HepG2 (cell line): ENCODE measurements at regions not wholly inside any gene's neighbourhood (a gene's known extent, or its start where the extent isn't known, plus 50 kb on each side); places are given as distances from the start of the nearest gene placed in this dataset.

Experiments
- ARHGAP35 ChIP-seq: sonication (generic); formaldehyde crosslinking; IDR thresholded peaks from 2 replicates; pipeline ENCODE4 v1.9.0; 2022; ENCODE audit warnings: mild to moderate bottlenecking, inconsistent platforms, moderate library complexity, missing genetic modification reagents, borderline replicate concordance
- MTF1 ChIP-seq: sonication (generic); formaldehyde crosslinking; IDR thresholded peaks from 2 replicates; pipeline ENCODE4 v1.5.0; 2020; ENCODE audit warnings: missing genetic modification reagents
- POLR2AphosphoS2 ChIP-seq: IDR thresholded peaks from 2 replicates; pipeline ENCODE4 v1.6.1; 2011; ENCODE audit warnings: low read depth, low read length, improper control_type of control experiment
- POLR2AphosphoS5 ChIP-seq: IDR thresholded peaks from 2 replicates; pipeline ENCODE4 v1.6.1; 2012; ENCODE audit warnings: low read depth, low read length
- RXRB ChIP-seq: IDR thresholded peaks from 2 replicates; pipeline ENCODE4 v1.6.1; 2016; ENCODE audit warnings: borderline replicate concordance, missing genetic modification reagents, missing compliant biosample characterization
- TF ChIP-seq, protein P1 (sequence below): sonication (generic); formaldehyde crosslinking; IDR thresholded peaks from 2 replicates; pipeline ENCODE4 v1.5.0; 2020; ENCODE audit warnings: mild to moderate bottlenecking, missing genetic modification reagents, moderate library complexity

DNA sequence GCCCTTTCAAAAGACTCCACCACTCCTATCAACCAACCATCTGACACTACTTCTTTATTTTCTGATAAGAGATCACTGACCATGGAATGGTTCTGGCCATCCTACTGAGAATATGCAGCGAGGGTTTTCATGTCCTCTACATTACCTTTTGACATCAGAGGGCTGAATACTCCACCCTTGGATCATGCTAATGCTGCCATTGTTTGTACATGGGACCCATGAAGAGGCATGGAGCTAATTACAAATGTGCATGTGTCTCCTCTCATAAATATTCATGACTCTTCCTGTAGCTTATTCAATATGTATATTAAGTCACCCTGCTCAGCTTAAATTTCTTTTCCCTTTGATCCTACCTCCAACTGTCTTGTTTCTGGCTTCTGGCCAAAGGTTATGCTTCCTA, 1065.8 kb upstream of the GHITM start:
- TF ChIP-seq POLR2AphosphoS5 (no peak), ARHGAP35 (no peak), RXRB (no peak), MTF1 (no peak), POLR2AphosphoS2 (no peak)
- TF ChIP-seq, protein P1, sequence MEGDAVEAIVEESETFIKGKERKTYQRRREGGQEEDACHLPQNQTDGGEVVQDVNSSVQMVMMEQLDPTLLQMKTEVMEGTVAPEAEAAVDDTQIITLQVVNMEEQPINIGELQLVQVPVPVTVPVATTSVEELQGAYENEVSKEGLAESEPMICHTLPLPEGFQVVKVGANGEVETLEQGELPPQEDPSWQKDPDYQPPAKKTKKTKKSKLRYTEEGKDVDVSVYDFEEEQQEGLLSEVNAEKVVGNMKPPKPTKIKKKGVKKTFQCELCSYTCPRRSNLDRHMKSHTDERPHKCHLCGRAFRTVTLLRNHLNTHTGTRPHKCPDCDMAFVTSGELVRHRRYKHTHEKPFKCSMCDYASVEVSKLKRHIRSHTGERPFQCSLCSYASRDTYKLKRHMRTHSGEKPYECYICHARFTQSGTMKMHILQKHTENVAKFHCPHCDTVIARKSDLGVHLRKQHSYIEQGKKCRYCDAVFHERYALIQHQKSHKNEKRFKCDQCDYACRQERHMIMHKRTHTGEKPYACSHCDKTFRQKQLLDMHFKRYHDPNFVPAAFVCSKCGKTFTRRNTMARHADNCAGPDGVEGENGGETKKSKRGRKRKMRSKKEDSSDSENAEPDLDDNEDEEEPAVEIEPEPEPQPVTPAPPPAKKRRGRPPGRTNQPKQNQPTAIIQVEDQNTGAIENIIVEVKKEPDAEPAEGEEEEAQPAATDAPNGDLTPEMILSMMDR (CRISPR knock-in tag) = no peak
